GM18873 (cell line): ENCODE measurements at regions not wholly inside any gene's neighbourhood (a gene's known extent, or its start where the extent isn't known, plus 50 kb on each side); places are given as distances from the start of the nearest gene placed in this dataset.
"Not testable (repeated sequence)": the region's sequence is repeated elsewhere in the genome, so short reads cannot be mapped to it uniquely, and the experiment has no call there.

Experiments
- ATAC-seq: cut with Tn5 transposase; IDR thresholded peaks from one replicate; pipeline ENCODE4 v1.9.1; 2021; ENCODE audit warnings: mild to moderate bottlenecking, moderate library complexity, moderate number of reproducible peaks; ENCODE audit not compliant: unreplicated experiment, low FRiP score

GRCh38 chr3:145427355-145427754 is 733.6 kb downstream of the PLOD2 start:
- ATAC-seq = no peak

- ATAC-seq = no peak
These were observed 731.4 kb downstream of the PLOD2 start for GRCh38 chr3:145429546-145429945.

DNA sequence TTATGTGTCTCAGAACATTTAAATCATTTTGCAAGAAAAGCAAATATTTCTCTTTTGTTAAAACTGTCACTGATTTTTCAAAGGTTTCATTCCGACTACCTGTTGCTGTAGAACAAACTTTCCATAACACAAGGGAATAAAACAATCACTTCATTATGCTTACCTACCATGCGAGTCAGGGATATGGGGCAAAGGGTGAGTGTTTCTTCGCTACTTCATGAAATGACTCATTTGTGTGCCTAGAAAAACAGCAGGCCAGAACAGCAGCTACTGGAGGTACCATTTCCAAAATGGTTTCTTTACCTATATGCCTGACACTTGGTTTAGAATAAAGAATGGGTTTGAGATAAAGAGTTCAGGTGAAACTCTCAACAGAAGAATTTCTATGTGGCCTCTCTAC is 712.5 kb downstream of the PLOD2 start:
- ATAC-seq = no peak

- ATAC-seq = no peak
These were observed 710.8 kb downstream of the PLOD2 start for GRCh38 chr3:145450018-145450682.

- no peak for ATAC-seq
These were observed 703.0 kb downstream of the PLOD2 start for GRCh38 chr3:145457825-145458552.

DNA sequence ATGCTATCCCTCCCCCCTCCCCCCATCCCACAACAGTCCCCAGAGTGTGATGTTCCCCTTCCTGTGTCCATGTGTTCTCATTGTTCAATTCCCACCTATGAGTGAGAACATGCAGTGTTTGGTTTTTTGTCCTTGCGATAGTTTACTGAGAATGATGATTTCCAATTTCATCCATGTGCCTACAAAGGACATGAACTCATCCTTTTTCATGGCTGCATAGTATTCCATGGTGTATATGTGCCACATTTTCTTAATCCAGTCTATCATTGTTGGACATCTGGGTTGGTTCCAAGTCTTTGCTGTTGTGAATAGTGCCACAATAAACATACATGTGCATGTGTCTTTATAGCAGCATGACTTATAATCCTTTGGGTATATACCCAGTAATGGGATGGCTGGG is 701.3 kb downstream of the PLOD2 start:
- ATAC-seq = not testable (repeated sequence)

DNA sequence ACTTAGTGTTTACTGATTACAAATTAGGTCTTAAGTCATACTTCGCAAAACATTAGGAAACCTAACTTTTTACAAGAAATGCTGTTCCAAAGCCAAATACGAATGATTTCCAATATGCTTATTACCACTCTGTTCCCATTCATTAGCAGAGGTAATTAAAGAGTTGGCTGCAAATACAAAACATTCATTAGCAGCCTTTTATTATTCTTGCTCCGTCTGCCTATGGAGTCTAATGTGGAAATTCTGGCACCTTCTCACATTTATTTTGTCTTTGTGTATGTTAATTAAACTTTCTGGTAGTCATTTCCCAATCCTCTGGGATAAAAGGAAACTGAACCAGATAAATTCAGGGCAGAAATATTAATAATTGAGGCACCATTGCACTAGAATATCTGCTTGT is 689.0 kb downstream of the PLOD2 start:
- ATAC-seq = no peak

DNA sequence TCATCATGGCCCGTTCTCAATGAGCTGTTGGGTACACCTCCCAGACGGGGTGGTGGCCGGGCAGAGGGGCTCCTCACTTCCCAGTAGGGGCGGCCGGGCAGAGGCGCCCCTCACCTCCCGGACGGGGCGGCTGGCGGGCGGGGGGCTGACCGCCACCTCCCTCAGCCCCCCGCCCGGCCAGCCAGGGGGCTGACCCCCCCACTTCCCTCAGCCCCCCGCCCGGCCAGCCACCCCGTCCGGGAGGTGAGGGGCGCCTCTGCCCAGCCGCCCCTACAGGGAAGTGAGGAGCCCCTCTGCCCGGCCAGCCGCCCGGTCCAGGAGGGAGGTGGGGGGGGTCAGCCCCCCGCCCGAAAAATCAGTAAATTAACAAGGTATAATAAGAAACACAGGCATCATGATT is 678.2 kb downstream of the PLOD2 start:
- not testable (repeated sequence) for ATAC-seq

DNA sequence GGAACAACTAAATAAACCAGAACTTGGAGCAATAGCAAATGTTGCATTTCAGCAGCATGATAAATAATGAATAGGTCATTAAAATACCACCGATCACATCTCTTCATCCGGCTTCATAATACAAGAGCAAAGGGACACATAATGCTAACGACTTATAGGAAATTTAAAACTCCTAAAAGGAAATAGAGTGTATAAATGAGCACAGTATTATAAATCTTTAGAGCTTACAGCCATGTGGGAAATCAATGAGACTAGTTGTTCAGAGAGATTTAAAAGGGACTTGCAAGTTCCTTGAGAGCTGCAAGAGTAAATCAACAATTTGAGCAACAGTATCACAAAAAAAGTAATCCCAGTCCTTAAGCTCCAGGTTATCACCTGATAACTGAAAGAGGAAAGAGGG is 677.0 kb downstream of the PLOD2 start:
- ATAC-seq = no peak

DNA sequence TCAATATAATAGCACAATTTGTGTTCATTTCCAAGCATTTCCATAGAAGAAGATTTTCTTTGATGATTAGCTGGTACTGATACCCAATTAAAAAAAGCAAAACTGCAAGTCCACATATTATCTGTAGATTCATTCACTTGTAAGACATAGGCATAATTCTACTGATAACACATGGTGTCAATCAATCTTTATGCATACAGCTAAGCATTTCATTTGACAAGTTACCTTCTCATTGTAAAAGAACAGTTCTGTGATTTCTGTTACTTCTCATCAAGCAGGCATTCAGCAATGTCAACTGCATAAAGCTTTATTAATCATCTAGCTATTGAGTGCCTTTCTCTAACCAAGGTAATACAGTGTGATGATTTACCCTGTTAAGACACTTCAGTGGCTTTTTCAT is 672.0 kb downstream of the PLOD2 start:
- ATAC-seq = no peak

GRCh38 chr3:145490088-145491048 is 670.6 kb downstream of the PLOD2 start:
- ATAC-seq = no peak

GRCh38 chr3:145492456-145492855 is 668.5 kb downstream of the PLOD2 start:
- no peak for ATAC-seq

- not testable (repeated sequence) for ATAC-seq
These were observed 643.6 kb downstream of the PLOD2 start for GRCh38 chr3:145517416-145517815.

DNA sequence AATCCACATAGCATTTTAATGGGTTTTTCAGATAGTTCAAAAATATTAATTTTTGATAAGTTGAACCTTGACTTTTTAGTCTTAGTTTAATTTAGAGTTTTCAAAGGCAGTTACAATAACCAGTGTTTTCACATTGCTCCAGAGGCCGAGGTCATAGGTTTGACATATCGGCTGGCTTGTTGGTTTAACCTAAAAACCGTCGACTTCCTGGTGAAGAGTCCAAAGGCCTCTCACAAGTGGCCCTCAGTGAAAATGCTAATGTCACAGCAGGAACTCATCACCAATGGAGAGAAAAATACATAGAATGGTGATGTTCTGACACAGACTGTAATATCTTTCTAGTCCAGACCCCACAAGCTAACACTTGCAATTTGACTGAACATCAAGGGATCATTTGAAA is 642.3 kb downstream of the PLOD2 start:
- ATAC-seq = no peak

DNA sequence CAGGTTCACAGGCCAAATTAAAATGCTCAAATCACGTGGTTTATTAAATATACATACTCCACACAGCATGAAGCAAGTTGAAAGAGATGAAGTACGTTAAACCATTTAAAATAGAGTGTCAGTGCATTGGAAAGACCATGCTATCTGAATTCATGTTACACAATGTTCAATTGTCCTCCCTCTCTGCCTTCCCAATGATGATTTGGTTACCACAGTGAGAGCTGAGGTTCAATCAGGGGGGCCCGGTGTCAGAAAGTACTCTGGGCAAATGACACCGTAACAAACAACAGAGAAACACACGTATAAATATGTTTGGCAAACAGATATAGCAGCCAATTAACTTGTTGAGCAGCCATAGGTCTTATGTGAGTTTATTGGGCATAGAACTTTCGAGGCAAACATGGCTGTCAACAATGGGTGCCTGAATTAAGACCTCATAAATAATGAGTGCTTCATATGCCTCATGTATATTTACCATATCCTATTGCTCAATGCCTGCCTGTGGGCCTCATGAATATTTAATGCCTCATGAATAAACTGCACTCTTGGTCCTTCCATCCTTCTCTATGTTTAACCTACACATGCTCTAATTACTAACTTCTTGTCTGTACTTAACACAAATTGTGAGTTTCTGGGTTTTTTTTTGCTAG is 641.5 kb downstream of the PLOD2 start:
- ATAC-seq = no peak

DNA sequence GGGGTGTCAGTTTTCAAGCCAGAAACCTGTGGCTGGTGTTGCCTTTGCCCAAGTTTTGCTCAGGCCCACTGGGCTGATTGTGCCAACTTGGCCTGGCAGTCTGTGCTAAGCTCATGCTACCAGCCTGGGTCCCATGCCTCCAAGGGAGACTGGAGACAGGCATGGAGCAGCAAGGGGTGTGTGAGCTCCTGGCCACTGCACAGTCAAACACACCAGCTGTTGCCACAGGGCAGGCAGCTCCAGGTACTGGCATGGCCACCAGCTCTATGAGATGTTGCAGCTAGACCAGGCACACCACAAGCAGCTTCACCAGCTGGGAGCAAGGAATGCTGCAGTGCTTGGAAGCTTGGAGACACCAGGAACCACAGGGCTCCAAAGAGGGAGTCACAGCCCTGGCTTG is 638.8 kb downstream of the PLOD2 start:
- ATAC-seq = no peak

DNA sequence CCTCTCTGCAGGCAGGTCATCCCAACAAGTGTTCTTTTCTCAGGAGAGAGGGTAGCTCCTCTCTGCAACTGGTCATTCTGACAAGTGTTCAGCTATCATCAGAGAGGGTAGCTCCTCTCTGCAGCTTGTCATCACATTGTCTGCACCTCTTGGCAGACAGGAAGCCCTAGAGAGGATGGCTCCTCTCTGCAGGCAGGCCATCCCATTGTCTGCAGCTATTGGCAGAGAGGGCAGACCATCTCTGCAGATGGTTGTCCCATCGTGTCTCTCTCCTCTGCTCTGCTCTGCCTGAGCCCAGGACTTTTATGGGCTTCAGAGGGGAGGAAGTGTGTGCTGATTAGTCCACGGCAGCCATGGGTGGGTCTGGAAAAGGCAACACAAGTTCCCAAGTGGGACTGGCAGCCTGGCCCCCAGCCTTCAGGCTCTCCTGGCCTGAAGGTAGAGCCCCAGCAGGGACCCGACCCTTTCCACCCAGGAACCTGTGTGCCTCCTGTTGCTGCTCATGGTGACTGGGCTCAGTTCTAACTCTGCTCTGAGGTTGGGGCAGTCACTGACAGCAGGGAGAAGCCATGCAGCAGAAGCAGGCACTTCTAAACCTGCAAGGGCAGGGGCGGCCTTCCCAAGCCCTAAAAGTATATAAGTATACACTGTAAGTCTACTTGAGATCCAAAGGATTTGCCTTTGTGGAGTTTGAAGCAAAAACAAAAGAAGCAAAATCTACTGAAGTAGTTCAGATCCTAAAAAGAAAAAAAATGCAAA is 637.9 kb downstream of the PLOD2 start:
- no peak for ATAC-seq

GRCh38 chr3:145531548-145531947 is 629.4 kb downstream of the PLOD2 start:
- ATAC-seq = no peak

GRCh38 chr3:145533696-145534095 is 627.3 kb downstream of the PLOD2 start:
- ATAC-seq = no peak

DNA sequence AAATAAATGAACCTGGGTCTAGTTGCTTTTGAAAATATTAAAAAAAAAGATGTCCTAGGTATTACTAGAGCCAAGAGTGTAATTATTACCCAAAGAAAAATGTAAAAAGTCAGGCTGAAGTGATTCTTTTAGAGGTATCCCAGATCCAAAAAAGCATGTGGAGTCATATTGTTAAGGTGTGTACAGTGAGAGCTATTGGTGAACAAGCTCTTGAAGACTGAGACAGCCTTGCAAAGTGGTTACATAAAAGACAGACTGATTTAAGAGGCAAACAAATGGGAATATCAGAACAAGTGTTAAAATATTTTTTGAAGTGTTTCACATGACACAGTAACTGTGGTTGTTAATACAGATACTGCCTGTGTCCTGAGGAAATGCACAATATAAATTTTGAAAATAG is 624.5 kb downstream of the PLOD2 start:
- ATAC-seq = no peak
